ENCODE measurements at regions not wholly inside any gene's neighbourhood (a gene's known extent, or its start where the extent isn't known, plus 50 kb on each side); places are given as distances from the start of the nearest gene placed in this dataset.
A peak's percentile ranks its signal among the peaks of the same experiment; 100 is the strongest.

GRCh38 chr16:81158964-81159363, 62.8 kb upstream of the GCSH start:
- no peak overlapping the region for H3K4me3 ChIP-seq (ENCODE audit: low read depth, low read length)
- DNase-seq (ENCODE audit: low read depth) = no peak
- no peak for TF ChIP-seq CTCF (IDR thresholded peaks at IDR 0.05; ENCODE audit: low read depth, low read length)

GRCh38 chr16:81155769-81156168, 59.6 kb upstream of the GCSH start:
- no peak overlapping the region for H3K4me3 ChIP-seq (ENCODE audit: low read depth, low read length)
- no peak for TF ChIP-seq POLR2A (IDR thresholded peaks at IDR 0.05; ENCODE audit: extremely low read depth, insufficient read length)
- no peak for TF ChIP-seq MYC (IDR thresholded peaks at IDR 0.05; ENCODE audit: low read depth, low read length)
- no peak for TF ChIP-seq CTCF (IDR thresholded peaks at IDR 0.05; ENCODE audit: low read depth, low read length)
- no peak for TF ChIP-seq MAX (IDR thresholded peaks at IDR 0.05; ENCODE audit: low read depth, low read length)
- peak; percentile 24 for DNase-seq (ENCODE audit: low read depth)

GRCh38 chr16:81151648-81152310, 55.6 kb upstream of the GCSH start:
- no peak for DNase-seq (ENCODE audit: low read depth)
- H3K4me3 ChIP-seq (ENCODE audit: low read depth, low read length) = no peak overlapping the region
- TF ChIP-seq MYC (IDR thresholded peaks at IDR 0.05; ENCODE audit: low read depth, low read length) = no peak
- no peak for TF ChIP-seq POLR2A (IDR thresholded peaks at IDR 0.05; ENCODE audit: extremely low read depth, insufficient read length)
- no peak for TF ChIP-seq MAX (IDR thresholded peaks at IDR 0.05; ENCODE audit: low read depth, low read length)
- TF ChIP-seq CTCF (IDR thresholded peaks at IDR 0.05; ENCODE audit: low read depth, low read length) = no peak

GRCh38 chr16:81149614-81150013, 53.4 kb upstream of the GCSH start:
- TF ChIP-seq MAX (IDR thresholded peaks at IDR 0.05; ENCODE audit: low read depth, low read length) (no peak), POLR2A (IDR thresholded peaks at IDR 0.05; ENCODE audit: extremely low read depth, insufficient read length) (no peak), CTCF (IDR thresholded peaks at IDR 0.05; ENCODE audit: low read depth, low read length) (no peak), MYC (IDR thresholded peaks at IDR 0.05; ENCODE audit: low read depth, low read length) (no peak)
- DNase-seq (ENCODE audit: low read depth) = no peak
- H3K4me3 ChIP-seq (ENCODE audit: low read depth, low read length) = no peak overlapping the region

GRCh38 chr16:81148277-81148676, 52.1 kb upstream of the GCSH start:
- no peak overlapping the region for H3K4me3 ChIP-seq (ENCODE audit: low read depth, low read length)
- no peak for DNase-seq (ENCODE audit: low read depth)
- no peak for TF ChIP-seq CTCF (IDR thresholded peaks at IDR 0.05; ENCODE audit: low read depth, low read length)
- TF ChIP-seq POLR2A (IDR thresholded peaks at IDR 0.05; ENCODE audit: extremely low read depth, insufficient read length) = no peak
- TF ChIP-seq MAX (IDR thresholded peaks at IDR 0.05; ENCODE audit: low read depth, low read length) = no peak
- TF ChIP-seq MYC (IDR thresholded peaks at IDR 0.05; ENCODE audit: low read depth, low read length) = no peak
